H1 (cell line): ENCODE measurements at regions not wholly inside any gene's neighbourhood (a gene's known extent, or its start where the extent isn't known, plus 50 kb on each side); places are given as distances from the start of the nearest gene placed in this dataset.
A peak's percentile ranks its signal among the peaks of the same experiment; 100 is the strongest.

Experiments
- CTCF ChIA-PET: fragments of 300-600 bp; sonication (Branson Sonifier 250); formaldehyde crosslinking; loops from one replicate; lab custom pipeline; 2021; ENCODE audit not compliant: partially characterized antibody; lab: Charles Lee
- POLR2A ChIA-PET: fragments of 300-600 bp; sonication (Branson Sonifier 250); formaldehyde crosslinking; loops from one replicate; lab custom pipeline; 2021; ENCODE audit warnings: inconsistent platforms; ENCODE audit not compliant: partially characterized antibody; lab: Charles Lee
- DNase-seq, 2 experiments: peaks; one replicate each; pipeline versions ENCODE4 v3.0.0 to v3.0.0-alpha.2; 2010 to 2022; ENCODE audit warnings: low spot score in 2 of 2, low read depth in 1 of 2, mixed read lengths in 1 of 2
- FAIRE-seq: peaks from 2 replicates; lab custom pipeline; 2011; peaks lifted over from hg19 to GRCh38; lab: Jason Lieb, UNC
- H2AFZ ChIP-seq: 2 replicates; pipeline ENCODE4 v1.8.1; 2012; ENCODE audit warnings: low read length, inconsistent platforms
- H2AK5ac ChIP-seq: 2 replicates; pipeline ENCODE4 v1.6.1; 2013; ENCODE audit warnings: low read depth, low read length
- H2BK120ac ChIP-seq: replicated peaks from 2 replicates; pipeline ENCODE3; 2013; ENCODE audit warnings: low read depth, low read length, inconsistent platforms
- H2BK12ac ChIP-seq: 2 replicates; pipeline ENCODE4 v1.6.1; 2013; ENCODE audit warnings: low read depth, low read length
- H2BK15ac ChIP-seq: 2 replicates; pipeline ENCODE4 v1.6.1; 2013; ENCODE audit warnings: low read length
- H2BK20ac ChIP-seq: 2 replicates; pipeline ENCODE4 v1.6.1; 2013; ENCODE audit warnings: low read length
- H2BK5ac ChIP-seq: 2 replicates; pipeline ENCODE4 v1.6.1; 2013; ENCODE audit warnings: low read depth, low read length
- H3K14ac ChIP-seq: 2 replicates; pipeline ENCODE4 v1.6.1; 2013; ENCODE audit warnings: inconsistent platforms; ENCODE audit not compliant: insufficient read length
- H3K18ac ChIP-seq: 2 replicates; pipeline ENCODE4 v1.6.1; 2013; ENCODE audit warnings: low read length; ENCODE audit errors: extremely low read depth
- H3K23ac ChIP-seq: 2 replicates; pipeline ENCODE4 v1.6.1; 2013; ENCODE audit warnings: inconsistent platforms; ENCODE audit not compliant: insufficient read length
- H3K23me2 ChIP-seq: 2 replicates; pipeline ENCODE4 v1.6.1; 2013; ENCODE audit warnings: low read depth, low read length
- H3K27ac ChIP-seq: 2 replicates; pipeline ENCODE4 v1.6.1; 2011; ENCODE audit warnings: low read depth, low read length, inconsistent platforms
- H3K27me3 ChIP-seq, 4 experiments: replicated peaks in 1 of 4; 1 replicate in 1 of 4; 2 replicates in 3 of 4; pipeline versions ENCODE4 v1.6.1 to v1.8.1; 2011 to 2013; ENCODE audit warnings: low read length in 3 of 4, mild to moderate bottlenecking in 3 of 4, inconsistent platforms in 2 of 4, mixed read lengths in 2 of 4, moderate library complexity in 1 of 4; ENCODE audit not compliant: control insufficient read depth in 3 of 4, insufficient read depth in 3 of 4; ENCODE audit errors: extremely low read depth in 1 of 4
- H3K36me3 ChIP-seq, 4 experiments: 2 replicates each; pipeline versions ENCODE4 v1.6.1 to v1.8.1; 2011 to 2013; ENCODE audit warnings: mild to moderate bottlenecking in 4 of 4, low read length in 3 of 4, moderate library complexity in 2 of 4, control low read depth in 1 of 4, inconsistent platforms in 1 of 4; ENCODE audit not compliant: insufficient read depth in 4 of 4, control insufficient read depth in 2 of 4
- H3K4ac ChIP-seq: replicated peaks from 2 replicates; pipeline ENCODE3; 2013; ENCODE audit warnings: low read length, low read depth, mixed read lengths, inconsistent platforms; ENCODE audit not compliant: insufficient read length
- H3K4me1 ChIP-seq, 4 experiments: replicated peaks in 1 of 4; 1 replicate in 1 of 4; 2 replicates in 3 of 4; pipeline versions ENCODE4 v1.6.1 to v1.8.1; 2011 to 2013; ENCODE audit warnings: low read length in 3 of 4, inconsistent platforms in 2 of 4, mixed read lengths in 1 of 4; ENCODE audit not compliant: insufficient read depth in 4 of 4, control insufficient read depth in 3 of 4
- H3K4me2 ChIP-seq, 2 experiments: 2 replicates each; pipeline versions ENCODE4 v1.6.1 to v1.8.1; 2011 to 2013; ENCODE audit warnings: low read depth in 2 of 2, low read length in 2 of 2, control low read depth in 1 of 2, inconsistent platforms in 1 of 2, mild to moderate bottlenecking in 1 of 2; ENCODE audit not compliant: insufficient read depth in 1 of 2
- H3K4me3 ChIP-seq, 4 experiments: fragments of 200-600, 300-600 bp in 1 of 4; sonication (generic), shearing (Covaris generic), sonication (Bioruptor Twin) in 1 of 4; 2 replicates each; pipeline versions ENCODE4 v1.5.1 to v1.8.1; 2011 to 2016; ENCODE audit warnings: low read length in 4 of 4, low read depth in 3 of 4, control low read depth in 2 of 4, inconsistent platforms in 2 of 4, mild to moderate bottlenecking in 2 of 4, mixed read lengths in 1 of 4, moderate library complexity in 1 of 4; ENCODE audit not compliant: insufficient read depth in 2 of 4; ENCODE audit errors: extremely low read depth in 1 of 4
- H3K56ac ChIP-seq: replicated peaks from 2 replicates; pipeline ENCODE3; 2013; ENCODE audit warnings: low read depth, mild to moderate bottlenecking, mixed read lengths, low read length, inconsistent platforms; ENCODE audit not compliant: insufficient read length
- H3K79me1 ChIP-seq: 2 replicates; pipeline ENCODE4 v1.6.1; 2013; ENCODE audit warnings: low read depth, low read length, control low read depth
- H3K79me2 ChIP-seq, 2 experiments: 2 replicates each; pipeline versions ENCODE4 v1.6.1 to v1.8.1; 2012 to 2013; ENCODE audit warnings: low read length in 2 of 2, mild to moderate bottlenecking in 2 of 2, inconsistent platforms in 1 of 2; ENCODE audit not compliant: insufficient read depth in 2 of 2, control insufficient read depth in 1 of 2
- H3K9ac ChIP-seq, 4 experiments: replicated peaks in 1 of 4; 1 replicate in 1 of 4; 2 replicates in 3 of 4; pipeline versions ENCODE4 v1.6.1 to v1.8.1; 2011 to 2013; ENCODE audit warnings: low read depth in 3 of 4, low read length in 3 of 4, control low read depth in 2 of 4, mild to moderate bottlenecking in 2 of 4, moderate library complexity in 2 of 4, inconsistent platforms in 1 of 4; ENCODE audit errors: extremely low read depth in 1 of 4
- H3K9me3 ChIP-seq, 2 experiments: 2 replicates each; pipeline versions ENCODE4 v1.6.1 to v1.8.1; 2012 to 2013; ENCODE audit warnings: mild to moderate bottlenecking in 2 of 2, moderate library complexity in 2 of 2, control low read depth in 1 of 2, inconsistent platforms in 1 of 2, low read depth in 1 of 2, low read length in 1 of 2, mixed read lengths in 1 of 2; ENCODE audit not compliant: insufficient read depth in 2 of 2
- H4K20me1 ChIP-seq, 2 experiments: replicated peaks in 1 of 2; 2 replicates each; pipeline versions ENCODE3 to v1.8.1; 2011 to 2013; ENCODE audit warnings: inconsistent platforms in 2 of 2, low read length in 2 of 2, mild to moderate bottlenecking in 1 of 2; ENCODE audit not compliant: insufficient read depth in 2 of 2, control insufficient read depth in 1 of 2
- H4K5ac ChIP-seq: 2 replicates; pipeline ENCODE4 v1.6.1; 2013; ENCODE audit warnings: low read length, low read depth, mixed read lengths, inconsistent platforms; ENCODE audit not compliant: insufficient read length
- H4K8ac ChIP-seq: 2 replicates; pipeline ENCODE4 v1.8.0; 2013; ENCODE audit warnings: mild to moderate bottlenecking, moderate library complexity, low read length, inconsistent platforms; ENCODE audit not compliant: insufficient read depth; ENCODE audit errors: extremely low read depth
- H4K91ac ChIP-seq: replicated peaks from 2 replicates; pipeline ENCODE3; 2013; ENCODE audit warnings: low read length, mixed read lengths, inconsistent platforms; ENCODE audit not compliant: insufficient read length
- CBX5 ChIP-seq: fragments of 300-800, 300-1000 bp; sonication (generic); IDR thresholded peaks from 2 replicates; pipeline ENCODE4 v1.7.1; 2016; ENCODE audit warnings: antibody characterized with exemption, low read length, low read depth
- CHD1 ChIP-seq: IDR thresholded peaks from 2 replicates; pipeline ENCODE4 v1.6.1; 2012; ENCODE audit warnings: low read depth, low read length, improper control_type of control experiment
- CHD2 ChIP-seq: IDR thresholded peaks from 2 replicates; pipeline ENCODE4 v1.6.1; 2012; ENCODE audit warnings: low read length, improper control_type of control experiment
- GTF2F1 ChIP-seq: IDR thresholded peaks from 2 replicates; pipeline ENCODE4 v1.6.1; 2012; ENCODE audit warnings: low read depth, low read length, improper control_type of control experiment, borderline replicate concordance
- MAFK ChIP-seq: IDR thresholded peaks from 2 replicates; pipeline ENCODE4 v1.6.1; 2012; ENCODE audit warnings: low read depth, mild to moderate bottlenecking, improper control_type of control experiment, low read length
- NANOG ChIP-seq: IDR thresholded peaks from 2 replicates; pipeline ENCODE4 v1.6.1; 2011; ENCODE audit warnings: low read length, low read depth, mild to moderate bottlenecking, inconsistent platforms; ENCODE audit not compliant: insufficient read depth, poor library complexity, severe bottlenecking
- PHF8 ChIP-seq: fragments of 200-600 bp; sonication (generic); conservative IDR thresholded peaks from 2 replicates; pipeline ENCODE4 v1.7.1; 2012; ENCODE audit warnings: low read depth, mild to moderate bottlenecking, inconsistent platforms, low read length, moderate library complexity
- POLR2AphosphoS5 ChIP-seq: IDR thresholded peaks from 2 replicates; pipeline ENCODE4 v1.6.1; 2011; ENCODE audit warnings: low read depth, low read length
- POU5F1 ChIP-seq: IDR thresholded peaks from 2 replicates; pipeline ENCODE4 v1.6.1; 2011; ENCODE audit warnings: low read depth, mild to moderate bottlenecking, low read length, moderate library complexity
- SRF ChIP-seq: IDR thresholded peaks from 2 replicates; pipeline ENCODE4 v1.6.1; 2011; ENCODE audit warnings: mild to moderate bottlenecking, low read depth, low read length, moderate library complexity
- SUZ12 ChIP-seq: fragments of 200-600 bp; sonication (generic); IDR thresholded peaks from 2 replicates; pipeline ENCODE4 v1.6.1; 2012; ENCODE audit warnings: mild to moderate bottlenecking, inconsistent platforms, low read length, moderate library complexity, mixed read lengths
- USF2 ChIP-seq: IDR thresholded peaks from 2 replicates; pipeline ENCODE4 v1.6.1; 2011; ENCODE audit warnings: low read length, improper control_type of control experiment
- WGBS, 2 experiments: shearing (Covaris generic) in 1 of 2; methylation state at CpG; one replicate each; pipeline versions ENCODE4 v1.1.6 to v1.1.7; 2013 to 2015; ENCODE audit warnings: low lambda C conversion rate in 2 of 2, mixed read lengths in 2 of 2, inconsistent platforms in 1 of 2, low coverage in 1 of 2, missing lambda C conversion rate in 1 of 2; ENCODE audit not compliant: insufficient replicate concordance in 2 of 2, insufficient coverage in 1 of 2, insufficient read length in 1 of 2; ENCODE audit errors: extremely low coverage in 1 of 2, missing lambda C conversion rate in 1 of 2; 5-methylcytosine and 5-hydroxymethylcytosine counted together

GRCh38 chr16:86878236-86879080 is 300.1 kb downstream of the FOXL1 start:
- 95% methylated on average over 38 of the region's 38 CpGs; no CpG with 5 or more reads in 1 of the 2 experiments for WGBS, 2 experiments
- Histone ChIP-seq H2BK12ac (no peak overlapping the region), H2AFZ (no peak overlapping the region), H3K4ac (no peak overlapping the region), H3K36me3 (no peaks in the 10 kb centered on the region), H4K8ac (peak overlapping the region; percentile 58; the same call in 1 of the 2 replicates), H3K79me1 (no peaks in the 10 kb centered on the region), H3K23ac (no peak overlapping the region), H3K27me3 (no peaks in the 10 kb centered on the region; a peak in 1 of 7 replicates), H4K91ac (no peak overlapping the region), H3K4me3 (no peak overlapping the region), H3K18ac (no peak overlapping the region), H2BK20ac (no peak overlapping the region), H3K79me2 (no peaks in the 10 kb centered on the region), H2BK120ac (no peak overlapping the region), H3K9me3 (no peaks in the 10 kb centered on the region), H3K4me1 (no peaks in the 10 kb centered on the region), H2BK5ac (no peak overlapping the region), H3K4me2 (no peak overlapping the region), H3K27ac (no peak overlapping the region), H3K14ac (no peak overlapping the region), H4K20me1 (no peaks in the 10 kb centered on the region), H2AK5ac (no peak overlapping the region), H3K9ac (no peak overlapping the region), H2BK15ac (no peak overlapping the region), H4K5ac (no peak overlapping the region), H3K23me2 (no peaks in the 10 kb centered on the region), H3K56ac (no peak overlapping the region)
- no peak for FAIRE-seq
- CTCF ChIA-PET: interaction anchor here (0.6 to 1.5 kb wide), 5 partner anchors 10 to 314 kb away, joined by 3 to 5 read pairs (median 3); no protein-coding TSS in a partner anchor
- DNase-seq: no peak
- POLR2A ChIA-PET: interaction anchor here (0.6 kb wide), 1 partner anchor 13 kb away, joined by 3 read pairs; no protein-coding TSS in a partner anchor
- TF ChIP-seq POU5F1 (no peak), SUZ12 (no peak), SRF (no peak), MAFK (no peak), NANOG (no peak), CBX5 (no peak), CHD1 (no peak), PHF8 (no peak), GTF2F1 (no peak), POLR2AphosphoS5 (no peak), CHD2 (no peak), USF2 (no peak)
